Parathyroid adenoma (tissue), 2 donors: ENCODE measurements at regions not wholly inside any gene's neighbourhood (a gene's known extent, or its start where the extent isn't known, plus 50 kb on each side); places are given as distances from the start of the nearest gene placed in this dataset.

Experiments
- H2AFZ ChIP-seq: fragments of 300-600 bp; sonication (generic); one replicate; pipeline ENCODE4 v1.7.0; 2017; ENCODE audit warnings: antibody characterized with exemption, mild to moderate bottlenecking
- H3K27ac ChIP-seq: fragments of 300-600 bp; sonication (generic); one replicate; pipeline ENCODE4 v1.7.0; 2017
- H3K27me3 ChIP-seq: fragments of 300-600 bp; sonication (generic); one replicate; pipeline ENCODE4 v1.7.0; 2017; ENCODE audit warnings: low read length; ENCODE audit not compliant: control insufficient read depth, insufficient read depth
- H3K36me3 ChIP-seq: fragments of 300-600 bp; sonication (generic); one replicate; pipeline ENCODE4 v1.7.0; 2017; ENCODE audit warnings: low read length; ENCODE audit not compliant: control insufficient read depth, insufficient read depth
- H3K4me1 ChIP-seq: fragments of 300-600 bp; sonication (generic); one replicate; pipeline ENCODE4 v1.7.0; 2017; ENCODE audit warnings: control low read depth
- H3K4me2 ChIP-seq: fragments of 300-600 bp; sonication (generic); one replicate; pipeline ENCODE4 v1.7.0; 2017; ENCODE audit warnings: low read length
- H3K4me3 ChIP-seq: fragments of 300-600 bp; sonication (generic); one replicate; pipeline ENCODE4 v1.7.0; 2017; ENCODE audit warnings: low read depth, low read length
- H3K79me2 ChIP-seq: fragments of 300-600 bp; sonication (generic); one replicate; pipeline ENCODE4 v1.7.0; 2017; ENCODE audit warnings: control low read depth
- H3K9ac ChIP-seq: fragments of 300-600 bp; sonication (generic); one replicate; pipeline ENCODE4 v1.7.0; 2017; ENCODE audit warnings: mild to moderate bottlenecking
- H3K9me3 ChIP-seq: fragments of 300-600 bp; sonication (generic); one replicate; pipeline ENCODE4 v1.7.0; 2017; ENCODE audit warnings: low read length; ENCODE audit not compliant: control insufficient read depth
- TF ChIP-seq, protein P1 (sequence below): fragments of 300-600 bp; sonication (generic); IDR thresholded peaks from one replicate; pipeline ENCODE4 v1.7.0; 2017; ENCODE audit warnings: antibody characterized with exemption, mild to moderate bottlenecking
- donor health status: primary hyperparathyroidism.

DNA sequence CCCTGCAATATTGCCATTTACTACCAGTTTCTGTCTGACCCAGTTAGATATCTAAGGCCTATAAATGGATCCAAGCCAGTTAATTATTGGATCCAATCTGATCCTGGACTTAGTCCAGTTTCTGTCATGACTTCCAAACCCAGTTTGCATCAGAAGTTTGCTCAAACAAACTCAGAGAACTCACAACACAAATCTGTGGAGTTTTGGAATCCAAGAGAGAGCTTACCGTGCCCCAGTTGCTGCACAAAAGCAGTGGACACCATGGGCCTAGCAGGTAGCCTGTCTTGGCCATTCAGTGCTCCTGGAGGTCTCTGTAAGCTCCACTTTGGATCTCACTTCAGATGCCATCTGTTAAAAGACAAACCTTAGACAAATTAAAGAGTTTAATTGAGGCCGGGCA lies 174.5 kb downstream of the AASDH start:
- TF ChIP-seq, protein P1, sequence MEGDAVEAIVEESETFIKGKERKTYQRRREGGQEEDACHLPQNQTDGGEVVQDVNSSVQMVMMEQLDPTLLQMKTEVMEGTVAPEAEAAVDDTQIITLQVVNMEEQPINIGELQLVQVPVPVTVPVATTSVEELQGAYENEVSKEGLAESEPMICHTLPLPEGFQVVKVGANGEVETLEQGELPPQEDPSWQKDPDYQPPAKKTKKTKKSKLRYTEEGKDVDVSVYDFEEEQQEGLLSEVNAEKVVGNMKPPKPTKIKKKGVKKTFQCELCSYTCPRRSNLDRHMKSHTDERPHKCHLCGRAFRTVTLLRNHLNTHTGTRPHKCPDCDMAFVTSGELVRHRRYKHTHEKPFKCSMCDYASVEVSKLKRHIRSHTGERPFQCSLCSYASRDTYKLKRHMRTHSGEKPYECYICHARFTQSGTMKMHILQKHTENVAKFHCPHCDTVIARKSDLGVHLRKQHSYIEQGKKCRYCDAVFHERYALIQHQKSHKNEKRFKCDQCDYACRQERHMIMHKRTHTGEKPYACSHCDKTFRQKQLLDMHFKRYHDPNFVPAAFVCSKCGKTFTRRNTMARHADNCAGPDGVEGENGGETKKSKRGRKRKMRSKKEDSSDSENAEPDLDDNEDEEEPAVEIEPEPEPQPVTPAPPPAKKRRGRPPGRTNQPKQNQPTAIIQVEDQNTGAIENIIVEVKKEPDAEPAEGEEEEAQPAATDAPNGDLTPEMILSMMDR: no peak
- Histone ChIP-seq H3K9me3 (no peaks in the 10 kb centered on the region), H3K4me2 (peak overlapping the region; percentile 1), H2AFZ (peak overlapping the region; percentile 39), H3K27ac (peak overlapping the region; percentile 32), H3K4me1 (peaks cover 6% of the 10 kb centered on the region), H3K79me2 (no peaks in the 10 kb centered on the region), H3K9ac (no peak overlapping the region), H3K27me3 (no peaks in the 10 kb centered on the region), H3K4me3 (no peak overlapping the region), H3K36me3 (no peaks in the 10 kb centered on the region)

GRCh38 chr4:56211202-56211601 lies 176.1 kb downstream of the AASDH start:
- TF ChIP-seq, protein P1: no peak
- Histone ChIP-seq H3K27me3 (no peaks in the 10 kb centered on the region), H3K9ac (no peak overlapping the region), H3K9me3 (no peaks in the 10 kb centered on the region), H3K36me3 (no peaks in the 10 kb centered on the region), H3K27ac (no peak overlapping the region), H3K4me3 (no peak overlapping the region), H3K4me2 (no peak overlapping the region), H3K79me2 (no peaks in the 10 kb centered on the region), H3K4me1 (peaks cover 6% of the 10 kb centered on the region), H2AFZ (no peak overlapping the region)

GRCh38 chr4:56210397-56210796 lies 176.9 kb downstream of the AASDH start:
- H3K4me2 ChIP-seq: no peak overlapping the region
- no peak overlapping the region for H3K9ac ChIP-seq
- H3K4me3 ChIP-seq: no peak overlapping the region
- no peaks in the 10 kb centered on the region for H3K79me2 ChIP-seq
- H3K4me1 ChIP-seq: peaks cover 3% of the 10 kb centered on the region
- no peak overlapping the region for H2AFZ ChIP-seq
- H3K9me3 ChIP-seq: no peaks in the 10 kb centered on the region
- no peak overlapping the region for H3K27ac ChIP-seq
- TF ChIP-seq, protein P1: no peak
- no peaks in the 10 kb centered on the region for H3K36me3 ChIP-seq
- H3K27me3 ChIP-seq: no peaks in the 10 kb centered on the region

- no peak overlapping the region for H3K4me3 ChIP-seq
- H3K27ac ChIP-seq: no peak overlapping the region
- TF ChIP-seq, protein P1: no peak
- no peaks in the 10 kb centered on the region for H3K27me3 ChIP-seq
- H3K9ac ChIP-seq: no peak overlapping the region
- H3K9me3 ChIP-seq: no peaks in the 10 kb centered on the region
- H3K79me2 ChIP-seq: no peaks in the 10 kb centered on the region
- H3K36me3 ChIP-seq: no peaks in the 10 kb centered on the region
- H3K4me1 ChIP-seq: no peaks in the 10 kb centered on the region
- no peak overlapping the region for H2AFZ ChIP-seq
- H3K4me2 ChIP-seq: no peak overlapping the region
These were observed 177.5 kb downstream of the AASDH start for GRCh38 chr4:56209767-56210166.

DNA sequence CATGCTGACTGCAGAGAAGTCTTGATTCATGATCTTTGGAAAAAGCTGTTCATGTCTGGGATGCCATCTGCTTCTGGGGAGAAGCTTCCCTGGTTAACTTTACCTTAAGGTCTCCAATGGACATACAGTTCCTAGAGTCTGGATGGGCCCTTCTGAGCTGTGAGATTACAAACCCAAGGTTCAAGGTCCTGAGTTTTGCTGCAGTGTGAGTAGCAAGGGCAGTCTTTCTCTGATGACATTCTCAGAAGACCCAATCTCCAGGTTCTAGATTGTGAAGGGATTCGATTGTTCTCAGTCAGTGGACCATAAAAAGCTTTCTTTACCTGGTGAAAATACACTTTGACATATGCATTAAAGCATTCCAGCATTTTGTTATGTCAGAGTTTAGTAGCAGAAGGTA lies 179.2 kb downstream of the AASDH start:
- TF ChIP-seq, protein P1: no peak
- Histone ChIP-seq H3K9me3 (no peaks in the 10 kb centered on the region), H2AFZ (no peak overlapping the region), H3K27ac (no peak overlapping the region), H3K9ac (no peak overlapping the region), H3K4me3 (no peak overlapping the region), H3K4me1 (no peaks in the 10 kb centered on the region), H3K27me3 (no peaks in the 10 kb centered on the region), H3K4me2 (no peak overlapping the region), H3K36me3 (no peaks in the 10 kb centered on the region), H3K79me2 (no peaks in the 10 kb centered on the region)
